GM23338 (cell line): ENCODE measurements at regions not wholly inside any gene's neighbourhood (a gene's known extent, or its start where the extent isn't known, plus 50 kb on each side); places are given as distances from the start of the nearest gene placed in this dataset.

ENCODE experiments used
- ATAC-seq: fragments of 200-7000 bp; cut with Tn5 transposase; 3 replicates; pipeline ENCODE4 v1.9.1; 2020
- DNase-seq: peaks from one replicate; pipeline ENCODE4 v3.0.0-alpha.2; 2015; ENCODE audit warnings: low spot score
- H2AFZ ChIP-seq: fragments of 200-600 bp; sonication (generic); 2 replicates; pipeline ENCODE4 v1.8.0; 2016; ENCODE audit warnings: antibody characterized with exemption, mild to moderate bottlenecking, moderate library complexity
- H3F3A ChIP-seq: fragments of 200-600 bp; sonication (generic); replicated peaks from 2 replicates; pipeline ENCODE4 v1.8.0; 2017; ENCODE audit warnings: antibody characterized with exemption, mixed run types, low read depth
- H3K27ac ChIP-seq: fragments of 200-600 bp; sonication (generic); 2 replicates; pipeline ENCODE4 v1.6.1; 2016; ENCODE audit warnings: low read depth
- H3K27me3 ChIP-seq: fragments of 200-600 bp; sonication (generic); 2 replicates; pipeline ENCODE4 v1.8.0; 2016; ENCODE audit warnings: mild to moderate bottlenecking, mixed run types, moderate library complexity; ENCODE audit not compliant: insufficient read depth
- H3K36me3 ChIP-seq: fragments of 200-600 bp; sonication (generic); 2 replicates; pipeline ENCODE4 v1.8.0; 2016; ENCODE audit warnings: mild to moderate bottlenecking; ENCODE audit not compliant: insufficient read depth
- H3K4me1 ChIP-seq: fragments of 200-600 bp; sonication (generic); 2 replicates; pipeline ENCODE4 v1.8.0; 2016; ENCODE audit warnings: mild to moderate bottlenecking, moderate library complexity; ENCODE audit not compliant: insufficient read depth
- H3K4me2 ChIP-seq: fragments of 200-600 bp; sonication (generic); 2 replicates; pipeline ENCODE4 v1.7.1; 2017; ENCODE audit warnings: mixed run types
- H3K4me3 ChIP-seq: fragments of 200-600 bp; sonication (generic); 2 replicates; pipeline ENCODE4 v1.6.1; 2016; ENCODE audit warnings: mixed run types
- H3K79me2 ChIP-seq: fragments of 200-600 bp; sonication (generic); replicated peaks from 2 replicates; pipeline ENCODE4 v1.8.0; 2017; ENCODE audit warnings: mild to moderate bottlenecking; ENCODE audit not compliant: insufficient read depth
- H3K9me2 ChIP-seq: fragments of 200-600 bp; sonication (generic); 2 replicates; pipeline ENCODE4 v1.8.0; 2017; ENCODE audit not compliant: insufficient read depth
- H4K20me1 ChIP-seq: fragments of 200-600 bp; sonication (generic); replicated peaks from 2 replicates; pipeline ENCODE4 v1.8.0; 2017; ENCODE audit warnings: mild to moderate bottlenecking; ENCODE audit not compliant: insufficient read depth
- H3K27ac Mint-ChIP-seq: 2 replicates; pipeline ENCODE4 v1.8.0; 2020; ENCODE audit warnings: inconsistent platforms, mild to moderate bottlenecking, moderate library complexity, mixed read lengths
- H3K27me3 Mint-ChIP-seq: 3 replicates; pipeline ENCODE4 v1.8.0; 2022; ENCODE audit warnings: low read depth, mild to moderate bottlenecking, moderate library complexity, mixed read lengths, inconsistent platforms; ENCODE audit not compliant: insufficient read depth, poor library complexity
- H3K36me3 Mint-ChIP-seq: 3 replicates; pipeline ENCODE4 v1.8.0; 2021; ENCODE audit warnings: low read depth, mild to moderate bottlenecking, inconsistent platforms, moderate library complexity, mixed read lengths
- H3K4me1 Mint-ChIP-seq: 3 replicates; pipeline ENCODE4 v1.8.0; 2020; ENCODE audit warnings: mild to moderate bottlenecking, inconsistent platforms, mixed read lengths
- H3K4me3 Mint-ChIP-seq: 3 replicates; pipeline ENCODE4 v1.8.0; 2021; ENCODE audit warnings: moderate library complexity, mild to moderate bottlenecking, inconsistent platforms, mixed read lengths
- H3K9me3 Mint-ChIP-seq: 3 replicates; pipeline ENCODE4 v1.8.0; 2020; ENCODE audit warnings: moderate library complexity, mild to moderate bottlenecking, inconsistent platforms, mixed read lengths
- CREB1 ChIP-seq: fragments of 250-450 bp; sonication (Bioruptor Pico); IDR thresholded peaks from 2 replicates; pipeline ENCODE4 v1.5.0; 2020; ENCODE audit warnings: low read depth, mild to moderate bottlenecking, moderate library complexity
- CTCF ChIP-seq, 2 experiments: fragments of 200-600 bp in 1 of 2; sonication (generic) in 1 of 2; conservative IDR thresholded peaks; 2 replicates each; pipeline versions ENCODE4 v1.5.1 to v1.6.1; 2016 to 2017; ENCODE audit warnings: antibody characterized with exemption in 2 of 2, low read depth in 2 of 2, mild to moderate bottlenecking in 2 of 2, moderate library complexity in 1 of 2
- ETS1 ChIP-seq: IDR thresholded peaks from 2 replicates; pipeline ENCODE4 v1.6.1; 2016; ENCODE audit warnings: antibody characterized with exemption
- EZH2 ChIP-seq: fragments of 200-600 bp; sonication (generic); IDR thresholded peaks from one replicate; pipeline ENCODE4 v1.8.0; 2017; ENCODE audit warnings: antibody characterized with exemption, mild to moderate bottlenecking, low read depth; ENCODE audit not compliant: unreplicated experiment
- EZH2phosphoT487 ChIP-seq: fragments of 200-600 bp; sonication (generic); IDR thresholded peaks from one replicate; pipeline ENCODE4 v1.8.1; 2018; ENCODE audit warnings: antibody characterized with exemption; ENCODE audit not compliant: unreplicated experiment
- JUNB ChIP-seq: IDR thresholded peaks from one replicate; pipeline ENCODE4 v1.6.1; 2016; ENCODE audit warnings: antibody characterized with exemption; ENCODE audit not compliant: unreplicated experiment
- NANOG ChIP-seq: IDR thresholded peaks from 2 replicates; pipeline ENCODE4 v1.6.1; 2016; ENCODE audit warnings: antibody characterized with exemption, borderline replicate concordance
- POLR2AphosphoS5 ChIP-seq: IDR thresholded peaks from 2 replicates; pipeline ENCODE4 v1.6.1; 2016; ENCODE audit warnings: antibody characterized with exemption, low read depth
- REST ChIP-seq: IDR thresholded peaks from one replicate; pipeline ENCODE4 v1.6.1; 2018; ENCODE audit warnings: antibody characterized with exemption; ENCODE audit not compliant: unreplicated experiment
- STAT1 ChIP-seq: IDR thresholded peaks from one replicate; pipeline ENCODE4 v1.6.1; 2016; ENCODE audit warnings: antibody characterized with exemption; ENCODE audit not compliant: unreplicated experiment
- ZNF114 ChIP-seq: fragments of 250-450 bp; sonication (Bioruptor Pico); IDR thresholded peaks from 2 replicates; pipeline ENCODE4 v1.5.0; 2020; ENCODE audit warnings: mild to moderate bottlenecking, moderate library complexity
- ZNF331 ChIP-seq: fragments of 250-450 bp; sonication (Bioruptor Pico); IDR thresholded peaks from 2 replicates; pipeline ENCODE4 v1.5.0; 2020; ENCODE audit warnings: low read depth, mild to moderate bottlenecking, moderate library complexity
- ZNF462 ChIP-seq: fragments of 250-450 bp; sonication (Bioruptor Pico); IDR thresholded peaks from 2 replicates; pipeline ENCODE4 v1.5.0; 2020; ENCODE audit warnings: mild to moderate bottlenecking, moderate library complexity

- no peaks in the 10 kb centered on the region for H4K20me1 ChIP-seq
- H3K4me3 ChIP-seq = no peak overlapping the region
- H3K27me3 Mint-ChIP-seq = peaks cover 3% of the 10 kb centered on the region
- H3K27me3 ChIP-seq = no peaks in the 10 kb centered on the region
- H2AFZ ChIP-seq = no peak overlapping the region
- H3K4me3 Mint-ChIP-seq = no peak overlapping the region
- H3K36me3 ChIP-seq = no peaks in the 10 kb centered on the region
- peaks cover 5% of the 10 kb centered on the region; the same call in 1 of the 3 replicates for H3K4me1 Mint-ChIP-seq
- peaks cover 3% of the 10 kb centered on the region for H3K36me3 Mint-ChIP-seq
- no peak overlapping the region for H3K27ac ChIP-seq
- ATAC-seq = no peak
- H3K27ac Mint-ChIP-seq = no peak overlapping the region
- no peaks in the 10 kb centered on the region for H3F3A ChIP-seq
- H3K4me2 ChIP-seq = no peak overlapping the region
- TF ChIP-seq CREB1 (CRISPR knock-in tag) = no peak
- no peak for TF ChIP-seq JUNB
- TF ChIP-seq POLR2AphosphoS5 = no peak
- TF ChIP-seq STAT1 = no peak
- no peak for TF ChIP-seq REST
- no peak for TF ChIP-seq ZNF114 (CRISPR knock-in tag)
- no peak for TF ChIP-seq CTCF (conservative IDR thresholded peaks at IDR 0.05; ENCODE audit: low read depth in 2 of 2)
- no peak for TF ChIP-seq ZNF462 (CRISPR knock-in tag)
- TF ChIP-seq ETS1 = no peak
- TF ChIP-seq ZNF331 = no peak
- no peak for TF ChIP-seq NANOG
- no peak for TF ChIP-seq EZH2
- no peak for TF ChIP-seq EZH2phosphoT487
- DNase-seq = no peak
- peaks cover 7% of the 10 kb centered on the region for H3K9me3 Mint-ChIP-seq
- no peaks in the 10 kb centered on the region for H3K79me2 ChIP-seq
- no peaks in the 10 kb centered on the region for H3K9me2 ChIP-seq
- no peaks in the 10 kb centered on the region; the same call in 1 of the 2 replicates for H3K4me1 ChIP-seq
Measured at GRCh38 chr13:50514249-50514648, 329.2 kb downstream of the DLEU7 start.
